MCF 10A (cell line): ENCODE measurements at regions not wholly inside any gene's neighbourhood (a gene's known extent, or its start where the extent isn't known, plus 50 kb on each side); places are given as distances from the start of the nearest gene placed in this dataset.

Experiments used
- BruUV-seq: library from RNA; stranded (reverse); fragments of 400-500 nt; replicated peaks from 2 replicates; lab custom pipeline; 2021; lab: Mats Ljungman, UMichigan
- CTCF ChIA-PET: fragments of 300-600 bp; sonication (Branson Sonifier 250); formaldehyde crosslinking; extraction: SDS; loops from one replicate; lab custom pipeline; 2021; ENCODE audit warnings: antibody characterized with exemption, inconsistent platforms; lab: Yijun Ruan, JAX
- POLR2A ChIA-PET: fragments of 300-600, 350-650 bp; sonication (Branson Sonifier 250); formaldehyde crosslinking; extraction: SDS; loops from one replicate; lab custom pipeline; 2020; ENCODE audit warnings: antibody characterized with exemption, inconsistent platforms; lab: Yijun Ruan, JAX
- DNase-seq: peaks from one replicate; pipeline ENCODE4 v3.0.0-alpha.2; 2018; ENCODE audit not compliant: unreplicated experiment
- H3K27ac Mint-ChIP-seq: one replicate; pipeline ENCODE4 v1.8.0; 2022; ENCODE audit warnings: mild to moderate bottlenecking, low read depth, mixed read lengths; ENCODE audit not compliant: unreplicated experiment
- H3K27me3 Mint-ChIP-seq: one replicate; pipeline ENCODE4 v1.8.0; 2022; ENCODE audit warnings: mixed read lengths; ENCODE audit not compliant: insufficient read depth, unreplicated experiment
- H3K36me3 Mint-ChIP-seq: one replicate; pipeline ENCODE4 v1.8.0; 2022; ENCODE audit warnings: mild to moderate bottlenecking, moderate library complexity, mixed read lengths; ENCODE audit not compliant: insufficient read depth, unreplicated experiment
- H3K4me1 Mint-ChIP-seq: one replicate; pipeline ENCODE4 v1.8.0; 2022; ENCODE audit warnings: mixed read lengths; ENCODE audit not compliant: insufficient read depth, unreplicated experiment
- H3K4me3 Mint-ChIP-seq: one replicate; pipeline ENCODE4 v1.8.0; 2022; ENCODE audit warnings: mild to moderate bottlenecking, moderate library complexity, mixed read lengths; ENCODE audit not compliant: unreplicated experiment
- H3K9me3 Mint-ChIP-seq: one replicate; pipeline ENCODE4 v1.8.0; 2022; ENCODE audit warnings: mixed read lengths; ENCODE audit not compliant: unreplicated experiment
- intact Hi-C: fragments of 100-400 bp; cut with micrococcal nuclease; formaldehyde crosslinking; loops from 2 replicates; pipeline ENCODE4 v1.14.1; 2022
- TF ChIP-seq, protein P1 (sequence below): fragments of 200-600 bp; IDR thresholded peaks from one replicate; pipeline ENCODE4 v1.8.0; 2022; ENCODE audit warnings: antibody characterized with exemption, mild to moderate bottlenecking; ENCODE audit not compliant: unreplicated experiment

DNA sequence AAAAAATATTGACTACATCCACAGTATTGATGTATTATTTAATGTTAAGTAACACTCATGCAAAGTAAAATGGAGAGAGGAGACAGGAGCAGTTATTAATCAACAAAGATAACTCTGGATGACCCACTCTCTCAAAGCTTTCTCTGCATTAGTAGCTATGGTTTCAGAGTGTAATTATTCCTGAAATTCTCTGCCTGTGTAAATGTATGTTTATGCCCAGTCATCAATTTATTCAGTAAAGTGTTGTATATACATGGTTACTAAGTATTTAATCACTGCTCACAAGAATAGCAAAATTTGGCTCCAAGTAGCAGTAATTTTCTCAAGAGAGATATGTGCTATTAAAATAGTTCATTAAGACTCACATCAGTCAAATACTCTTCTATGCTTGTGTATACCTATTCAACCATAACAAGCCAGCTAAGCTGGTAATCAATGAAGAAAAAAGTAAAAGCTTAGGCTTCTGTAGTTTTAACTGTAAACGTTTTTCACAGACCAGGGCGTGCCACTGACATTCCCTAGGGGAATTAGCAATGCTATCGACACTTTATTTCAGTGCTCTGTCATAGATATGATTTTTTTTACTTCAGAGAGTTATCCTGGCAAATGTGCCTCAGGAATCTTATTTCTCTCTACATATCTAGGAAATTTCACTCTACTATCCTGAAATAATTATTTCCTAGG is 54.0 kb upstream of the RAB32 start:
- intact Hi-C loops: no loop called here
- H3K27ac Mint-ChIP-seq: no peak overlapping the region
- no peaks in the 10 kb centered on the region for H3K36me3 Mint-ChIP-seq
- BruUV-seq: no TSS peak
- no peaks in the 10 kb centered on the region for H3K27me3 Mint-ChIP-seq
- POLR2A ChIA-PET: interaction anchor here (1.6 kb wide), 1 partner anchor 54 kb away, joined by 5 read pairs; the partner anchor contains the start of gene RAB32
- CTCF ChIA-PET: no interaction called here
- no peak for DNase-seq
- no peaks in the 10 kb centered on the region for H3K4me1 Mint-ChIP-seq
- TF ChIP-seq, protein P1, sequence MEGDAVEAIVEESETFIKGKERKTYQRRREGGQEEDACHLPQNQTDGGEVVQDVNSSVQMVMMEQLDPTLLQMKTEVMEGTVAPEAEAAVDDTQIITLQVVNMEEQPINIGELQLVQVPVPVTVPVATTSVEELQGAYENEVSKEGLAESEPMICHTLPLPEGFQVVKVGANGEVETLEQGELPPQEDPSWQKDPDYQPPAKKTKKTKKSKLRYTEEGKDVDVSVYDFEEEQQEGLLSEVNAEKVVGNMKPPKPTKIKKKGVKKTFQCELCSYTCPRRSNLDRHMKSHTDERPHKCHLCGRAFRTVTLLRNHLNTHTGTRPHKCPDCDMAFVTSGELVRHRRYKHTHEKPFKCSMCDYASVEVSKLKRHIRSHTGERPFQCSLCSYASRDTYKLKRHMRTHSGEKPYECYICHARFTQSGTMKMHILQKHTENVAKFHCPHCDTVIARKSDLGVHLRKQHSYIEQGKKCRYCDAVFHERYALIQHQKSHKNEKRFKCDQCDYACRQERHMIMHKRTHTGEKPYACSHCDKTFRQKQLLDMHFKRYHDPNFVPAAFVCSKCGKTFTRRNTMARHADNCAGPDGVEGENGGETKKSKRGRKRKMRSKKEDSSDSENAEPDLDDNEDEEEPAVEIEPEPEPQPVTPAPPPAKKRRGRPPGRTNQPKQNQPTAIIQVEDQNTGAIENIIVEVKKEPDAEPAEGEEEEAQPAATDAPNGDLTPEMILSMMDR: no peak
- H3K9me3 Mint-ChIP-seq: no peaks in the 10 kb centered on the region
- no peak overlapping the region for H3K4me3 Mint-ChIP-seq
